GM23338 (cell line): ENCODE measurements at regions not wholly inside any gene's neighbourhood (a gene's known extent, or its start where the extent isn't known, plus 50 kb on each side); places are given as distances from the start of the nearest gene placed in this dataset.

Experiments
- ATAC-seq: fragments of 200-7000 bp; cut with Tn5 transposase; 3 replicates; pipeline ENCODE4 v1.9.1; 2020
- DNase-seq: peaks from one replicate; pipeline ENCODE4 v3.0.0-alpha.2; 2015; ENCODE audit warnings: low spot score
- H2AFZ ChIP-seq: fragments of 200-600 bp; sonication (generic); 2 replicates; pipeline ENCODE4 v1.8.0; 2016; ENCODE audit warnings: antibody characterized with exemption, mild to moderate bottlenecking, moderate library complexity
- H3F3A ChIP-seq: fragments of 200-600 bp; sonication (generic); replicated peaks from 2 replicates; pipeline ENCODE4 v1.8.0; 2017; ENCODE audit warnings: antibody characterized with exemption, mixed run types, low read depth
- H3K27ac ChIP-seq: fragments of 200-600 bp; sonication (generic); 2 replicates; pipeline ENCODE4 v1.6.1; 2016; ENCODE audit warnings: low read depth
- H3K27me3 ChIP-seq: fragments of 200-600 bp; sonication (generic); 2 replicates; pipeline ENCODE4 v1.8.0; 2016; ENCODE audit warnings: mild to moderate bottlenecking, mixed run types, moderate library complexity; ENCODE audit not compliant: insufficient read depth
- H3K36me3 ChIP-seq: fragments of 200-600 bp; sonication (generic); 2 replicates; pipeline ENCODE4 v1.8.0; 2016; ENCODE audit warnings: mild to moderate bottlenecking; ENCODE audit not compliant: insufficient read depth
- H3K4me1 ChIP-seq: fragments of 200-600 bp; sonication (generic); 2 replicates; pipeline ENCODE4 v1.8.0; 2016; ENCODE audit warnings: mild to moderate bottlenecking, moderate library complexity; ENCODE audit not compliant: insufficient read depth
- H3K4me2 ChIP-seq: fragments of 200-600 bp; sonication (generic); 2 replicates; pipeline ENCODE4 v1.7.1; 2017; ENCODE audit warnings: mixed run types
- H3K4me3 ChIP-seq: fragments of 200-600 bp; sonication (generic); 2 replicates; pipeline ENCODE4 v1.6.1; 2016; ENCODE audit warnings: mixed run types
- H3K79me2 ChIP-seq: fragments of 200-600 bp; sonication (generic); replicated peaks from 2 replicates; pipeline ENCODE4 v1.8.0; 2017; ENCODE audit warnings: mild to moderate bottlenecking; ENCODE audit not compliant: insufficient read depth
- H3K9me2 ChIP-seq: fragments of 200-600 bp; sonication (generic); 2 replicates; pipeline ENCODE4 v1.8.0; 2017; ENCODE audit not compliant: insufficient read depth
- H4K20me1 ChIP-seq: fragments of 200-600 bp; sonication (generic); replicated peaks from 2 replicates; pipeline ENCODE4 v1.8.0; 2017; ENCODE audit warnings: mild to moderate bottlenecking; ENCODE audit not compliant: insufficient read depth
- H3K27ac Mint-ChIP-seq: 2 replicates; pipeline ENCODE4 v1.8.0; 2020; ENCODE audit warnings: inconsistent platforms, mild to moderate bottlenecking, moderate library complexity, mixed read lengths
- H3K27me3 Mint-ChIP-seq: 3 replicates; pipeline ENCODE4 v1.8.0; 2022; ENCODE audit warnings: low read depth, mild to moderate bottlenecking, moderate library complexity, mixed read lengths, inconsistent platforms; ENCODE audit not compliant: insufficient read depth, poor library complexity
- H3K36me3 Mint-ChIP-seq: 3 replicates; pipeline ENCODE4 v1.8.0; 2021; ENCODE audit warnings: low read depth, mild to moderate bottlenecking, inconsistent platforms, moderate library complexity, mixed read lengths
- H3K4me1 Mint-ChIP-seq: 3 replicates; pipeline ENCODE4 v1.8.0; 2020; ENCODE audit warnings: mild to moderate bottlenecking, inconsistent platforms, mixed read lengths
- H3K4me3 Mint-ChIP-seq: 3 replicates; pipeline ENCODE4 v1.8.0; 2021; ENCODE audit warnings: moderate library complexity, mild to moderate bottlenecking, inconsistent platforms, mixed read lengths
- H3K9me3 Mint-ChIP-seq: 3 replicates; pipeline ENCODE4 v1.8.0; 2020; ENCODE audit warnings: moderate library complexity, mild to moderate bottlenecking, inconsistent platforms, mixed read lengths
- CREB1 ChIP-seq: fragments of 250-450 bp; sonication (Bioruptor Pico); IDR thresholded peaks from 2 replicates; pipeline ENCODE4 v1.5.0; 2020; ENCODE audit warnings: low read depth, mild to moderate bottlenecking, moderate library complexity
- ETS1 ChIP-seq: IDR thresholded peaks from 2 replicates; pipeline ENCODE4 v1.6.1; 2016; ENCODE audit warnings: antibody characterized with exemption
- EZH2 ChIP-seq: fragments of 200-600 bp; sonication (generic); IDR thresholded peaks from one replicate; pipeline ENCODE4 v1.8.0; 2017; ENCODE audit warnings: antibody characterized with exemption, mild to moderate bottlenecking, low read depth; ENCODE audit not compliant: unreplicated experiment
- EZH2phosphoT487 ChIP-seq: fragments of 200-600 bp; sonication (generic); IDR thresholded peaks from one replicate; pipeline ENCODE4 v1.8.1; 2018; ENCODE audit warnings: antibody characterized with exemption; ENCODE audit not compliant: unreplicated experiment
- JUNB ChIP-seq: IDR thresholded peaks from one replicate; pipeline ENCODE4 v1.6.1; 2016; ENCODE audit warnings: antibody characterized with exemption; ENCODE audit not compliant: unreplicated experiment
- POLR2AphosphoS5 ChIP-seq: IDR thresholded peaks from 2 replicates; pipeline ENCODE4 v1.6.1; 2016; ENCODE audit warnings: antibody characterized with exemption, low read depth
- REST ChIP-seq: IDR thresholded peaks from one replicate; pipeline ENCODE4 v1.6.1; 2018; ENCODE audit warnings: antibody characterized with exemption; ENCODE audit not compliant: unreplicated experiment
- STAT1 ChIP-seq: IDR thresholded peaks from one replicate; pipeline ENCODE4 v1.6.1; 2016; ENCODE audit warnings: antibody characterized with exemption; ENCODE audit not compliant: unreplicated experiment
- ZNF114 ChIP-seq: fragments of 250-450 bp; sonication (Bioruptor Pico); IDR thresholded peaks from 2 replicates; pipeline ENCODE4 v1.5.0; 2020; ENCODE audit warnings: mild to moderate bottlenecking, moderate library complexity
- ZNF331 ChIP-seq: fragments of 250-450 bp; sonication (Bioruptor Pico); IDR thresholded peaks from 2 replicates; pipeline ENCODE4 v1.5.0; 2020; ENCODE audit warnings: low read depth, mild to moderate bottlenecking, moderate library complexity
- ZNF462 ChIP-seq: fragments of 250-450 bp; sonication (Bioruptor Pico); IDR thresholded peaks from 2 replicates; pipeline ENCODE4 v1.5.0; 2020; ENCODE audit warnings: mild to moderate bottlenecking, moderate library complexity

GRCh38 chr11:69950621-69951020, 127.5 kb upstream of the ANO1 start (continued):
- TF ChIP-seq REST = no peak
- no peak for TF ChIP-seq POLR2AphosphoS5
- no peak for TF ChIP-seq EZH2phosphoT487
- TF ChIP-seq ZNF114 (CRISPR knock-in tag) = no peak
- TF ChIP-seq CREB1 (CRISPR knock-in tag) = no peak
- no peak for TF ChIP-seq ETS1
- no peak for TF ChIP-seq JUNB
- TF ChIP-seq STAT1 = no peak
- TF ChIP-seq ZNF331 (CRISPR knock-in tag) = no peak
- TF ChIP-seq EZH2 = no peak

GRCh38 chr11:69951821-69952220, 126.3 kb upstream of the ANO1 start:
- H3K4me1 ChIP-seq = no peaks in the 10 kb centered on the region; the same call in 1 of the 2 replicates
- H3K4me1 Mint-ChIP-seq = peaks cover 19% of the 10 kb centered on the region
- DNase-seq = no peak
- peaks cover 14% of the 10 kb centered on the region for H3K27me3 Mint-ChIP-seq
- no peak for ATAC-seq
- no peak overlapping the region for H3K4me3 ChIP-seq
- no peak overlapping the region for H3K27ac Mint-ChIP-seq
- H3K9me2 ChIP-seq = no peaks in the 10 kb centered on the region
- no peak overlapping the region for H3K4me2 ChIP-seq
- no peaks in the 10 kb centered on the region for H3K79me2 ChIP-seq
- H3K27ac ChIP-seq = no peak overlapping the region
- H2AFZ ChIP-seq = no peak overlapping the region
- H3F3A ChIP-seq = 0 out of 2 replicates have a peak, but pooled peaks cover under 1% of the 10 kb centered on the region
- peaks cover 4% of the 10 kb centered on the region; the same call in 2 of the 3 replicates for H3K9me3 Mint-ChIP-seq
- no peak overlapping the region for H3K4me3 Mint-ChIP-seq
- no peaks in the 10 kb centered on the region for H3K36me3 Mint-ChIP-seq
- no peaks in the 10 kb centered on the region for H4K20me1 ChIP-seq
- no peaks in the 10 kb centered on the region for H3K27me3 ChIP-seq
- no peaks in the 10 kb centered on the region for H3K36me3 ChIP-seq
- no peak for TF ChIP-seq REST
- no peak for TF ChIP-seq CREB1 (CRISPR knock-in tag)
- TF ChIP-seq EZH2phosphoT487 = no peak
- no peak for TF ChIP-seq EZH2
- TF ChIP-seq STAT1 = no peak
- no peak for TF ChIP-seq ZNF331 (CRISPR knock-in tag)
- TF ChIP-seq ZNF462 = no peak
